ENCODE measurements at regions not wholly inside any gene's neighbourhood (a gene's known extent, or its start where the extent isn't known, plus 50 kb on each side); places are given as distances from the start of the nearest gene placed in this dataset.

- Histone ChIP-seq H3K4me1 (ENCODE audit: control insufficient read depth, insufficient read depth, low read length) (no peaks in the 10 kb centered on the region), H3K9me3 (ENCODE audit: control insufficient read depth, low read length) (no peaks in the 10 kb centered on the region), H3K36me3 (ENCODE audit: control insufficient read depth, insufficient read depth, low read length) (no peaks in the 10 kb centered on the region), H3K9ac (ENCODE audit: low read length) (no peak overlapping the region), H3K27me3 (ENCODE audit: control insufficient read depth, insufficient read depth, low read length) (no peaks in the 10 kb centered on the region), H3K4me3 (ENCODE audit: low read length) (no peak overlapping the region)
Measured at GRCh38 chr1:22368125-22368524, 83.5 kb upstream of the ZBTB40 start.

- Histone ChIP-seq H3K27me3 (ENCODE audit: control insufficient read depth, insufficient read depth, low read length) (no peaks in the 10 kb centered on the region), H3K9me3 (ENCODE audit: control insufficient read depth, low read length) (no peaks in the 10 kb centered on the region), H3K9ac (ENCODE audit: low read length) (no peak overlapping the region), H3K4me3 (ENCODE audit: low read length) (no peak overlapping the region), H3K4me1 (ENCODE audit: control insufficient read depth, insufficient read depth, low read length) (no peaks in the 10 kb centered on the region), H3K36me3 (ENCODE audit: control insufficient read depth, insufficient read depth, low read length) (no peaks in the 10 kb centered on the region)
Measured at GRCh38 chr1:22369294-22370189, 82.1 kb upstream of the ZBTB40 start.

GRCh38 chr1:22370190-22370498 is 81.5 kb upstream of the ZBTB40 start:
- H3K36me3 ChIP-seq (ENCODE audit: control insufficient read depth, insufficient read depth, low read length): no peaks in the 10 kb centered on the region
- no peak overlapping the region for H3K9ac ChIP-seq (ENCODE audit: low read length)
- H3K9me3 ChIP-seq (ENCODE audit: control insufficient read depth, low read length): no peaks in the 10 kb centered on the region
- no peak overlapping the region for H3K4me3 ChIP-seq (ENCODE audit: low read length)
- no peaks in the 10 kb centered on the region for H3K27me3 ChIP-seq (ENCODE audit: control insufficient read depth, insufficient read depth, low read length)
- H3K4me1 ChIP-seq (ENCODE audit: control insufficient read depth, insufficient read depth, low read length): no peaks in the 10 kb centered on the region

- Histone ChIP-seq H3K9ac (ENCODE audit: low read length) (no peak overlapping the region), H3K27me3 (ENCODE audit: control insufficient read depth, insufficient read depth, low read length) (no peaks in the 10 kb centered on the region), H3K4me3 (ENCODE audit: low read length) (no peak overlapping the region), H3K36me3 (ENCODE audit: control insufficient read depth, insufficient read depth, low read length) (no peaks in the 10 kb centered on the region), H3K9me3 (ENCODE audit: control insufficient read depth, low read length) (no peaks in the 10 kb centered on the region), H3K4me1 (ENCODE audit: control insufficient read depth, insufficient read depth, low read length) (no peaks in the 10 kb centered on the region)
Measured at GRCh38 chr1:22371408-22371807, 80.2 kb upstream of the ZBTB40 start.

- Histone ChIP-seq H3K4me3 (ENCODE audit: low read length) (no peak overlapping the region), H3K36me3 (ENCODE audit: control insufficient read depth, insufficient read depth, low read length) (no peaks in the 10 kb centered on the region), H3K27me3 (ENCODE audit: control insufficient read depth, insufficient read depth, low read length) (no peaks in the 10 kb centered on the region), H3K4me1 (ENCODE audit: control insufficient read depth, insufficient read depth, low read length) (no peaks in the 10 kb centered on the region), H3K9me3 (ENCODE audit: control insufficient read depth, low read length) (no peaks in the 10 kb centered on the region), H3K9ac (ENCODE audit: low read length) (no peak overlapping the region)
Measured at GRCh38 chr1:22373252-22373651, 78.4 kb upstream of the ZBTB40 start.

GRCh38 chr1:22374001-22374400 is 77.7 kb upstream of the ZBTB40 start:
- Histone ChIP-seq H3K9ac (ENCODE audit: low read length) (no peak overlapping the region), H3K36me3 (ENCODE audit: control insufficient read depth, insufficient read depth, low read length) (no peaks in the 10 kb centered on the region), H3K4me1 (ENCODE audit: control insufficient read depth, insufficient read depth, low read length) (no peaks in the 10 kb centered on the region), H3K27me3 (ENCODE audit: control insufficient read depth, insufficient read depth, low read length) (no peaks in the 10 kb centered on the region), H3K4me3 (ENCODE audit: low read length) (no peak overlapping the region), H3K9me3 (ENCODE audit: control insufficient read depth, low read length) (no peaks in the 10 kb centered on the region)

GRCh38 chr1:22375601-22376000 is 76.0 kb upstream of the ZBTB40 start:
- H3K4me3 ChIP-seq (ENCODE audit: low read length): no peak overlapping the region
- H3K4me1 ChIP-seq (ENCODE audit: control insufficient read depth, insufficient read depth, low read length): no peaks in the 10 kb centered on the region
- no peaks in the 10 kb centered on the region for H3K36me3 ChIP-seq (ENCODE audit: control insufficient read depth, insufficient read depth, low read length)
- H3K9me3 ChIP-seq (ENCODE audit: control insufficient read depth, low read length): no peaks in the 10 kb centered on the region
- H3K9ac ChIP-seq (ENCODE audit: low read length): no peak overlapping the region
- H3K27me3 ChIP-seq (ENCODE audit: control insufficient read depth, insufficient read depth, low read length): peaks cover 2% of the 10 kb centered on the region

GRCh38 chr1:22376001-22376400 is 75.7 kb upstream of the ZBTB40 start:
- Histone ChIP-seq H3K4me1 (ENCODE audit: control insufficient read depth, insufficient read depth, low read length) (no peaks in the 10 kb centered on the region), H3K36me3 (ENCODE audit: control insufficient read depth, insufficient read depth, low read length) (no peaks in the 10 kb centered on the region), H3K9ac (ENCODE audit: low read length) (no peak overlapping the region), H3K27me3 (ENCODE audit: control insufficient read depth, insufficient read depth, low read length) (peaks cover 2% of the 10 kb centered on the region), H3K9me3 (ENCODE audit: control insufficient read depth, low read length) (no peaks in the 10 kb centered on the region), H3K4me3 (ENCODE audit: low read length) (no peak overlapping the region)

- H3K4me1 ChIP-seq (ENCODE audit: control insufficient read depth, insufficient read depth, low read length): no peaks in the 10 kb centered on the region
- no peak overlapping the region for H3K9ac ChIP-seq (ENCODE audit: low read length)
- H3K36me3 ChIP-seq (ENCODE audit: control insufficient read depth, insufficient read depth, low read length): no peaks in the 10 kb centered on the region
- no peaks in the 10 kb centered on the region for H3K9me3 ChIP-seq (ENCODE audit: control insufficient read depth, low read length)
- H3K27me3 ChIP-seq (ENCODE audit: control insufficient read depth, insufficient read depth, low read length): peaks cover 2% of the 10 kb centered on the region
- H3K4me3 ChIP-seq (ENCODE audit: low read length): no peak overlapping the region
Measured at GRCh38 chr1:22376546-22376945, 75.1 kb upstream of the ZBTB40 start.

- no peaks in the 10 kb centered on the region for H3K4me1 ChIP-seq (ENCODE audit: control insufficient read depth, insufficient read depth, low read length)
- H3K36me3 ChIP-seq (ENCODE audit: control insufficient read depth, insufficient read depth, low read length): no peaks in the 10 kb centered on the region
- no peak overlapping the region for H3K9ac ChIP-seq (ENCODE audit: low read length)
- H3K27me3 ChIP-seq (ENCODE audit: control insufficient read depth, insufficient read depth, low read length): peaks cover 2% of the 10 kb centered on the region
- no peaks in the 10 kb centered on the region for H3K9me3 ChIP-seq (ENCODE audit: control insufficient read depth, low read length)
- H3K4me3 ChIP-seq (ENCODE audit: low read length): no peak overlapping the region
Measured at GRCh38 chr1:22376976-22377375, 74.7 kb upstream of the ZBTB40 start.

GRCh38 chr1:22379566-22379965 is 72.1 kb upstream of the ZBTB40 start:
- Histone ChIP-seq H3K9ac (ENCODE audit: low read length) (no peak overlapping the region), H3K27me3 (ENCODE audit: control insufficient read depth, insufficient read depth, low read length) (peaks cover 2% of the 10 kb centered on the region), H3K4me3 (ENCODE audit: low read length) (no peak overlapping the region), H3K9me3 (ENCODE audit: control insufficient read depth, low read length) (no peaks in the 10 kb centered on the region), H3K4me1 (ENCODE audit: control insufficient read depth, insufficient read depth, low read length) (no peaks in the 10 kb centered on the region), H3K36me3 (ENCODE audit: control insufficient read depth, insufficient read depth, low read length) (no peaks in the 10 kb centered on the region)

GRCh38 chr1:22380024-22380785 is 71.4 kb upstream of the ZBTB40 start:
- Histone ChIP-seq H3K9me3 (ENCODE audit: control insufficient read depth, low read length) (no peaks in the 10 kb centered on the region), H3K36me3 (ENCODE audit: control insufficient read depth, insufficient read depth, low read length) (no peaks in the 10 kb centered on the region), H3K9ac (ENCODE audit: low read length) (no peak overlapping the region), H3K4me3 (ENCODE audit: low read length) (no peak overlapping the region), H3K27me3 (ENCODE audit: control insufficient read depth, insufficient read depth, low read length) (peaks cover 2% of the 10 kb centered on the region), H3K4me1 (ENCODE audit: control insufficient read depth, insufficient read depth, low read length) (no peaks in the 10 kb centered on the region)
